H1 (cell line): ENCODE measurements at regions not wholly inside any gene's neighbourhood (a gene's known extent, or its start where the extent isn't known, plus 50 kb on each side); places are given as distances from the start of the nearest gene placed in this dataset.

Source experiments
- ASH2L ChIP-seq: fragments of 200-600, 300-600 bp; sonication (generic); IDR thresholded peaks from one replicate; pipeline ENCODE4 v1.7.1; 2017; ENCODE audit warnings: low read length
- BRCA1 ChIP-seq: IDR thresholded peaks from 2 replicates; pipeline ENCODE4 v1.6.1; 2012; ENCODE audit warnings: low read depth, low read length, improper control_type of control experiment
- CHD7 ChIP-seq: fragments of 300-600 bp; sonication (generic); IDR thresholded peaks from 2 replicates; pipeline ENCODE4 v1.7.1; 2012; ENCODE audit warnings: low read length, moderate library complexity, mild to moderate bottlenecking, inconsistent platforms; ENCODE audit not compliant: insufficient replicate concordance
- SAP30 ChIP-seq: fragments of 300-600 bp; sonication (generic); IDR thresholded peaks from 2 replicates; pipeline ENCODE4 v1.7.1; 2012; ENCODE audit warnings: low read length, moderate library complexity, mild to moderate bottlenecking, inconsistent platforms; ENCODE audit not compliant: insufficient read depth, insufficient replicate concordance
- TBP ChIP-seq: IDR thresholded peaks from 2 replicates; pipeline ENCODE4 v1.6.1; 2011; ENCODE audit warnings: low read depth, low read length, improper control_type of control experiment
- TCF12 ChIP-seq: IDR thresholded peaks from 2 replicates; pipeline ENCODE4 v1.6.1; 2011; ENCODE audit warnings: low read depth, mild to moderate bottlenecking, low read length

- no peak for TF ChIP-seq CHD7
- no peak for TF ChIP-seq ASH2L
- no peak for TF ChIP-seq BRCA1
- TF ChIP-seq TCF12 = no peak
- no peak for TF ChIP-seq SAP30
- TF ChIP-seq TBP = no peak
Observed at GRCh38 chr19:29086646-29087045, 126.3 kb downstream of the UQCRFS1 start (continued).
